ENCODE measurements at regions not wholly inside any gene's neighbourhood (a gene's known extent, or its start where the extent isn't known, plus 50 kb on each side); places are given as distances from the start of the nearest gene placed in this dataset.

DNA sequence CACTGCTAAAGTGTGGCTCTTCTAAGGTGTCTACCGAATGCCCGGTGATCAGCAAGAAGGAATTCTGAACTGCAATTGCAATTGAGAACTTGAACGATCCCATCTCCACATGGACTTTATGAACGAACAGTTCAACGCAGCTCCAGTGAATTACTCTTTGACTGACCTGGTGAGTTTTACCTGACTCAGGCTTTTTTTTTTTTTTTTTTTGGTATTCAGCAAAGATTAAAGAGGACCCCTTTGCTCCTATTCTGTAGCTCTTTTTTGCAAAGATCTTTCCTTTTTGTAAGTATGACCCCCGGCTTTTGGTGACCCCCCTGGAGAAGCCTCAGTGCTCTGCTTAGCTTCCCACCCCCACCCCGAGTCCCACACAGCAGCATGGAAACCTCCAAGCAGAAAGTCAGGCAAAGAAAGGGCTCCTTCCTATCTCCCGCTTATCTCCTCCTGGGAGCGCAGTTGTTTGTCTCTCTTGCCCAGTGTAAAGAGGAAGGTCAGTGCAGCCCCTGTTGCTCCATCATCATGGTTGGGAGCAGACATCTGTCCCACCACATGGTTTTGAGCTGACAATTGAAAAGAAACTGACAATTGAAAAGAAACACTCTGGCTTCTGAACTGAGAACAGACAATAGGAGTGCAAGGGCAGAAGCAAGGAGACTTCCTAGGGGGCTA is 72.1 kb upstream of the DIO3 start:
- TF ChIP-seq, protein P1, sequence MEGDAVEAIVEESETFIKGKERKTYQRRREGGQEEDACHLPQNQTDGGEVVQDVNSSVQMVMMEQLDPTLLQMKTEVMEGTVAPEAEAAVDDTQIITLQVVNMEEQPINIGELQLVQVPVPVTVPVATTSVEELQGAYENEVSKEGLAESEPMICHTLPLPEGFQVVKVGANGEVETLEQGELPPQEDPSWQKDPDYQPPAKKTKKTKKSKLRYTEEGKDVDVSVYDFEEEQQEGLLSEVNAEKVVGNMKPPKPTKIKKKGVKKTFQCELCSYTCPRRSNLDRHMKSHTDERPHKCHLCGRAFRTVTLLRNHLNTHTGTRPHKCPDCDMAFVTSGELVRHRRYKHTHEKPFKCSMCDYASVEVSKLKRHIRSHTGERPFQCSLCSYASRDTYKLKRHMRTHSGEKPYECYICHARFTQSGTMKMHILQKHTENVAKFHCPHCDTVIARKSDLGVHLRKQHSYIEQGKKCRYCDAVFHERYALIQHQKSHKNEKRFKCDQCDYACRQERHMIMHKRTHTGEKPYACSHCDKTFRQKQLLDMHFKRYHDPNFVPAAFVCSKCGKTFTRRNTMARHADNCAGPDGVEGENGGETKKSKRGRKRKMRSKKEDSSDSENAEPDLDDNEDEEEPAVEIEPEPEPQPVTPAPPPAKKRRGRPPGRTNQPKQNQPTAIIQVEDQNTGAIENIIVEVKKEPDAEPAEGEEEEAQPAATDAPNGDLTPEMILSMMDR (IDR thresholded peaks at IDR 0.05; ENCODE audit: low read depth, low read length): no peak
- no peak for TF ChIP-seq EZH2phosphoT487 (IDR thresholded peaks at IDR 0.05; ENCODE audit: low read depth)

Data from OCI-LY3 (cell line).